GM04504 (cell line): ENCODE measurements at regions not wholly inside any gene's neighbourhood (a gene's known extent, or its start where the extent isn't known, plus 50 kb on each side); places are given as distances from the start of the nearest gene placed in this dataset.

Experiments
- DNase-seq: peaks from one replicate; pipeline ENCODE4 v3.0.0-alpha.2; 2012; ENCODE audit warnings: low read depth

DNA sequence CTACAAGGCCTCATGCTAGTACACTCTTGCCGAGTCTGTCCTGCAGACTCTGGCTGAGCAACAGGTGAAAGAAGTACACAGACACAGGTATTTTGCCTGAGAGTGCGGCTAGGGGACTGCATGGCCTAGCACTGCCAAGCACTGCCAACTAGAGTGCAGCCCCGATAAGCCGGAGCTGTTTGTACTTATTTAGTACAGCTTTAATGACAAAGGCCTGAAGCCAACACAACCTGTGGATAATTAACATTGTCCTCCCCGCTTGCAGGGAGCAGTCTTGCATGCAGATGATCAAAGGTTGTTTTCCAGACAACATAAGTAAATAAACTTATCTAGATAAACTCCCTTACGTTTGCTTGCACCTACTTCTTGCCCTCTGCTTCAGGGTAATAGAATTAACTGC lies 63.7 kb upstream of the MMADHC start:
- no peak for DNase-seq

DNA sequence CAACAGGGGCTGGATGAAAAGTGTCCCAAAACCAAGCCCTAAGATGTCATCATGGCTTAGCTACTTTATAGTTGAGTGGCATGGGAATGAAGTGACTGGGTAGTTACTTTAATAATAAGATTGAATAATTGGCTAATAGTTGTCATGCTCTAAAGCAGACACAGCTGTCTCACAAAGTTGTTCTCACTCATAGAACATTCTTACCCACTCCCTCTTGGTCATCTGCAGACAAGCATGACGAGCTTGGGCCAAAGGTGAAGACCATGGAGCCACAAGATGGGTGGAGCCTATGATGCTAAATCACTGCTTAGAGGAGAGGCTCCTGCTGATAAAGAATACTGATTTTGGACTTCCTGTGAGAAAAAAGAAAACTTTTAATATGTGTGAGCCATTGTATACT lies 62.4 kb upstream of the MMADHC start:
- no peak for DNase-seq

DNA sequence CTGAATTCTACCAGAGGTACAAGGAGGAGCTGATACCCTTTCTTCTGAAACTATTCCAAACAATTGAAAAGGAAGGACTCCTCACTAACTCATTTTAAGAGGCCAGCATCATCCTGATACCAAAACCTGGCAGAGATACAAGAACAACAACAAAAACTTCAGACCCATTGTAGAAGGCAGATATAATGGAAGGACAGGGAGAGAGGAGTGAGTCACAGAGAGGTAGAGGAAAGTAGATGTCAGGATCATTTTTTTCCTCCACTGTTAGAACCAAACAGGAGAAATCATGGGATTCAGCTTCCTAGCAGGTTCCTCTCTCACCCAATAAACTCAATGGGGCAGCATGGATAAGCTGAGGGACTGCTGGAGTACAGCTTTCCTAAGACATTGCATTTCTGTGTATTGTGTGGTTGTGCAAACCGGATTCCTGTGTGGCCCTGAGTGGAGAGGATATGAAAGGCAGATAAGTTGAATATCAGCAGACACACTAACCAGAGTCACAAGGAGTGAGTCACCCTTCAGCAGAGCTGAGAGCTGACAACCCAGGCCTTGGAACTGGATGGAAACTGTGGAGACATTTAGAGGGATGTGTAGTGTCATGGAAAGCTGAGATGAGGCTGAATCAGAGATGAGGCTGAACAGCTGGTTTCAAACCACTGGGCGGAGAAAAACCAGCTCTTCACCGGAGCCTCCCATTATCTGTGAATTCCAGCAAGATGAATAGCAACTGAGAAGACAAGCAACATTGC lies 60.9 kb upstream of the MMADHC start:
- DNase-seq, result peak; percentile 97

DNA sequence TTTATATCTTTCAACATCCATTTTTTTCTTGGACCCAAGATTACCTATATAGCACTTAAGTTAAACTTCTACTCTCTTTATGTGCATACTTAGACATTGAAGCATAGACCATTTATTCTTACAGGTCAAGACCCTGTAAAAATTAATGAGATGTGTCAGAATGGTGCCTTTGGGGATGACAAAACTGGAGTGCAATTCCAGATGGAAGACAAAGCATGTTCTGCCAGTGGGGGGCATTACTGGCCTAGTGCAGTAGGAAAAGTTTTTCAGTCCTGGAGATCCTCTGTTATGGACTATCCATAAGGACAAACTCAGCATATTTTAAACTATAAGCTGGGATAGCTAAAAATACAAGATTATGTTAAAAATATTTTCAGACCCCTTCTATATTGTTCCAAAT lies 57.8 kb upstream of the MMADHC start:
- peak; percentile 62 for DNase-seq
